ENCODE measurements at regions not wholly inside any gene's neighbourhood (a gene's known extent, or its start where the extent isn't known, plus 50 kb on each side); places are given as distances from the start of the nearest gene placed in this dataset.
A peak's percentile ranks its signal among the peaks of the same experiment; 100 is the strongest.
"Not testable (repeated sequence)": the region's sequence is repeated elsewhere in the genome, so short reads cannot be mapped to it uniquely, and the experiment has no call there.

DNA sequence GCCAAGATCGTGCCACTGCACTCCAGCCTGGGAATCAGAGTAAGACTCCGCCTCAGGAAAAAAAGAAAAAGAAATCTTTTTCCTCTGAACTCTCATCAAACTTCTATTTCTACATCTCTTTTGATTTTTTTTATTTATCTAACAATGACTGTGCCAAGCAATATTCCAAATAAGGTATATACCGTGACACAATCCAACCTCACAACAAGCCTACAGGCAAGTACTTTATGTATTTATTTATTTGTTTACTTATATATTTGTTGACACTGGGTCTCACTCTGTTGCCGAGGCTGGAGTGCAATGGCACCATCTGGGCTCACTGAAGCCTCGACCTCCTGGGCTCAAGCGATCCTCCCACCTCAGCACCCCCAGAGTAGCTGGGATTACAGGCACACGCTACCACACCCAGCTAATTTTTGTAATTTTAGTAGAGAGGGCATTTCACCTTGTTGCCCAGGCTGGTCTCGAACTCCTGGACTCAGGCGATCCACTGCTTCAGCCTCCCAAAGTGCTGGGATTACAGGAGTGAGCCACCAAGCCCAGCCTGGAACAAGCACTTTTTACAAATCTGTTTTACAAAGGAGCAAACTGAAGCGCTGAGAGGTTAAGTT, 94.9 kb upstream of the CHD2 start:
- TF ChIP-seq YY1 (IDR thresholded peaks at IDR 0.05; ENCODE audit: insufficient read depth, insufficient read length) = no peak
- no peak for TF ChIP-seq SUZ12 (IDR thresholded peaks at IDR 0.05; ENCODE audit: extremely low read depth, insufficient read depth, insufficient read length)
- TF ChIP-seq ZNF274 (IDR thresholded peaks at IDR 0.05; ENCODE audit: low read depth, low read length) = no peak
- H3K4me3 ChIP-seq (ENCODE audit: insufficient read length, low read depth) = no peak overlapping the region
- H3K36me3 ChIP-seq (ENCODE audit: insufficient read depth, insufficient read length, low read length) = no peaks in the 10 kb centered on the region
- no peak overlapping the region for H3K9ac ChIP-seq (ENCODE audit: insufficient read length, low read depth)
- no peaks in the 10 kb centered on the region for H3K27me3 ChIP-seq (ENCODE audit: insufficient read depth, insufficient read length)
- peaks cover 5% of the 10 kb centered on the region for H3K4me1 ChIP-seq (ENCODE audit: insufficient read depth, insufficient read length)
- no peaks in the 10 kb centered on the region for H3K9me3 ChIP-seq (ENCODE audit: insufficient read depth, low read length)
- DNase-seq (ENCODE audit: low read depth, low spot score) = no peak

DNA sequence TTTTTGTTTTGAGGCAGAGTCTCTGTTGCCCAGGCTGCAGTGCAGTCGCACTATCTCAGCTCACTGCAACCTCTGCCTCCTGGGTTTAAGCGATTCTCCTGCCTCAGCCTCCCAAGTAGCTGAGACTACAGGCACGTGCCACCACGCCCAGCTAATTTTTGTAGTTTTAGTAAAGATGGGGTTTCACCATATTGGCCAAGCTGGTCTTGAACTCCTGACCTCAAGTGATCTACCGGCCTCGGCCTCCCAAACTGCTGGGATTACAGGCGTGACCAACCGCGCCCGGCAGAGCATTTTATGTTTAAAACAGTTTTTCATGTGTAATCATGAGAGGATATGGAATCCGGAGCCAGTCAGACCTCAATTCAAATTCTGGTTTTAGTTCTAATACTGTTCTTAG, 94.0 kb upstream of the CHD2 start:
- not testable (repeated sequence) for H3K4me3 ChIP-seq (ENCODE audit: insufficient read length, low read depth); H3K9me3 ChIP-seq (ENCODE audit: insufficient read depth, low read length); DNase-seq (ENCODE audit: low read depth, low spot score); H3K27me3 ChIP-seq (ENCODE audit: insufficient read depth, insufficient read length); H3K4me1 ChIP-seq (ENCODE audit: insufficient read depth, insufficient read length); H3K36me3 ChIP-seq (ENCODE audit: insufficient read depth, insufficient read length, low read length); H3K9ac ChIP-seq (ENCODE audit: insufficient read length, low read depth)

DNA sequence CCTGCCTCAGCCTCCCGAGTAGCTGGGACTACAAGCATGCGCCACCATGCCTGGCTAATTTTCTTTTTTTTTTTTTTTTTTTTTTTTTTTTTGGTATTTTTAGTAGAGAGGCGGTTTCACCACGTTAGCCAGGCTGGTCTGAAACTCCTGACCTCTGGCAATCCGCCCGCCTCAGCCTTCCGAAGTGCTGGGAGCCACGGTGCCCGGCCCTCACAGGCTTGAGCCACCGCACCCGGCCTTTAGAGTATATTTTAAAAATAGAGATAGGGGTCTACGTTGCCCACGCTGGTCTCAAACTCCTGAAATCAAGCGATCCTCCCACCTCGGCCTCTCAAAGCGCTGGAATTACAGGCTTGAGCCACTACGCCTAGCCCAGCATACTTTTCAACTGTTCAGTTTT, 93.4 kb upstream of the CHD2 start:
- Histone ChIP-seq H3K9me3 (ENCODE audit: insufficient read depth, low read length) (no peaks in the 10 kb centered on the region), H3K27me3 (ENCODE audit: insufficient read depth, insufficient read length) (no peaks in the 10 kb centered on the region), H3K4me3 (ENCODE audit: insufficient read length, low read depth) (no peak overlapping the region), H3K9ac (ENCODE audit: insufficient read length, low read depth) (no peak overlapping the region), H3K36me3 (ENCODE audit: insufficient read depth, insufficient read length, low read length) (no peaks in the 10 kb centered on the region), H3K4me1 (ENCODE audit: insufficient read depth, insufficient read length) (peaks cover 4% of the 10 kb centered on the region)
- no peak for TF ChIP-seq YY1 (IDR thresholded peaks at IDR 0.05; ENCODE audit: insufficient read depth, insufficient read length)
- no peak for TF ChIP-seq SUZ12 (IDR thresholded peaks at IDR 0.05; ENCODE audit: extremely low read depth, insufficient read depth, insufficient read length)
- TF ChIP-seq ZNF274 (IDR thresholded peaks at IDR 0.05; ENCODE audit: low read depth, low read length) = no peak
- no peak for DNase-seq (ENCODE audit: low read depth, low spot score)

DNA sequence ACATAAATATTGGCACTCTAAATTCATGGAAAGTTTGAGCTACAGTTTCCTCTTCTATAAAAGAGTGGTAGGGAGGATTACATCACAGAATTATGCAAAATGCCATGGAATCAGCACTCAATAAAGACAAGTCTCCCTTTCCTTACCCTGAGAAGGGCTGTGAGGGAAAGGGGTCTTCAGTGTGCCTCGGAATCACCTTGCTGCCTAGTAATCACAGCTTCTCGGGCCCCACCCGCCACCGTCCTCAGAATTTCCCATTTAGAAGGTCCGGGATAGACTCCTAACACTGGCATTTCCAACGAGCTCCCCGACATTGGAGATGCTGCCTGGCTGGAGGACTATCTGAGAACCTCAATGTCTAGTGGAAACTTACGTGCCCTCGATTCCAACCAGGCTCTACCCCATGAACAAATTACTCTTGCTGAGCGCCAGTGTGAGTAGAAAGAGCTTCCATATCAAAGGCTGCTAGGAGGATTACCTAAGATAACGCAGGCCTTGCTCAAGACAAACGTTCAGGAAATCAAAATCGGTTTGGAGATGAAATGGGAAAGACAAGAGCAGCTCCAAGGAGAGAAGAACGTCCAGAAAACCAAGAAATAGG, 92.1 kb upstream of the CHD2 start:
- TF ChIP-seq YY1 (IDR thresholded peaks at IDR 0.05; ENCODE audit: insufficient read depth, insufficient read length) (no peak), ZNF274 (IDR thresholded peaks at IDR 0.05; ENCODE audit: low read depth, low read length) (no peak), SUZ12 (IDR thresholded peaks at IDR 0.05; ENCODE audit: extremely low read depth, insufficient read depth, insufficient read length) (no peak)
- DNase-seq (ENCODE audit: low read depth, low spot score) = no peak

DNA sequence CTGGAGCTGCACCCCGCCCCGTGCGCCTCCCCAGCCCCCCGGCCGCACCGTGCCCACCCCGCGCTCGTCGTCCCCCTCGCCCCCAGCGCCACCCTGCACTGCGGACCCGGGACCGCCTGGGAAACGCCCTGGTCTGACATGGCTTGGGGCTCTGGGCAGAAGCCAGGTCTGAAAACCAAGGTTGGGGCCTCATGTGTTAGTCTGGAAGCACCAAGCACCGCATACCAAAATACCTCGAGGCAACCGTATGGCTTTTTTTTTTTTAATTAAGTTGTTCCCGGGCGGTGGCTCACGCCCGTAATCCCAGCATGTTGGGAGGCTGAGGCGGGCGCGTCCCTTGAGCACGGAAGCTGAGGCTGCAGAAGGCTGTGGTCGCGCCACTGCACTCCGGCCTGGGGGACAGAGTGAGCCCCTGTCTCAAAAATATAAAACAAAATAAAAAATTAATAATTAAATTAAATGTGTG, 91.5 kb upstream of the CHD2 start:
- no peaks in the 10 kb centered on the region for H3K9me3 ChIP-seq (ENCODE audit: insufficient read depth, low read length)
- TF ChIP-seq SUZ12 (IDR thresholded peaks at IDR 0.05; ENCODE audit: extremely low read depth, insufficient read depth, insufficient read length) = no peak
- no peaks in the 10 kb centered on the region for H3K27me3 ChIP-seq (ENCODE audit: insufficient read depth, insufficient read length)
- peaks cover 2% of the 10 kb centered on the region for H3K4me1 ChIP-seq (ENCODE audit: insufficient read depth, insufficient read length)
- H3K9ac ChIP-seq (ENCODE audit: insufficient read length, low read depth) = peak overlapping the region; percentile 68
- H3K4me3 ChIP-seq (ENCODE audit: insufficient read length, low read depth) = peak overlapping the region; percentile 32
- DNase-seq (ENCODE audit: low read depth, low spot score) = no peak
- H3K36me3 ChIP-seq (ENCODE audit: insufficient read depth, insufficient read length, low read length) = no peaks in the 10 kb centered on the region

More for the DNA sequence above, 92.1 kb upstream of the CHD2 start:
- Histone ChIP-seq H3K9me3 (ENCODE audit: insufficient read depth, low read length) (no peaks in the 10 kb centered on the region), H3K27me3 (ENCODE audit: insufficient read depth, insufficient read length) (no peaks in the 10 kb centered on the region), H3K4me3 (ENCODE audit: insufficient read length, low read depth) (peak overlapping the region; percentile 32), H3K36me3 (ENCODE audit: insufficient read depth, insufficient read length, low read length) (no peaks in the 10 kb centered on the region), H3K9ac (ENCODE audit: insufficient read length, low read depth) (peak overlapping the region; percentile 68), H3K4me1 (ENCODE audit: insufficient read depth, insufficient read length) (peaks cover 2% of the 10 kb centered on the region)

DNA sequence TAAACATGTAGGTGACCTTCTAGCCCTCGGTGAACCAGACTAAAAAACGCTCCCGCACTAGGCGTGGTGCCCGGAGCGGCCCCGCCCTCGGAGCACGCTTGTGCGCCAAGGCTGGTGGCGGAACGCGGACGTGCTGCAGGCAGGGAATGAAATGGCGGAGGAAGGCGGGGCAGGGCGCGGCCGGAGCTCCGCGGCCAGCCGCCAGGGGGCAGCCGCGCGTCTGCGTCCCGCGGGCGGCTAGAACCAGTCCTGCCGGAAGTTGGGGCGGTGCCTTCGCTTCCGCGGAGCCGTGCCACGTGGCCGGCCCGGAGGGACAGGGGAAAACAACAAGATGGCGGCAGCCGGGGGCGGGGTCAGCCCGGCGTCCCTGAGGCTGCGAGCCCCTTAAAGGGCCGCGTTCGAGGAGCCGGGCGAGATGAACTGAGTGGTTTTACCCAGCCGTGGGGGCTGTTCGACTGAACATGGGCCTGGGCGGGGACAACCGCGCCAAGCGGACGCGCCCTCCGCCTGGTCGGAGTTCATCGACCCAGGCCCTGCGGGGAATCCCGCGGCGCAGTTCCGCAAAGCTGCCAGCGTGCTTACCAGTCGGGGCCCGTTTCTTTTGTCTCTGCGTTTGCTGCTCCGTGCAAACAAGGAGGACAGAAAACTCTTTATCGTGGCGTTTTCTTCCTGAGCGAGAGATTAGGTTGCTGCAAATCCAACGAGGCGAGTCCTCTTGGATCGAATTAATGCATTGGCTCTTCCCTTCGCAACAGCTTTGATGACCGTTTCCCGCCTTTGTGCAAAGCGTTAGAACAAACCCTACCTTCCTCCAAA, 90.9 kb upstream of the CHD2 start:
- peak overlapping the region; percentile 53 for H3K4me3 ChIP-seq (ENCODE audit: insufficient read length, low read depth)
- H3K27me3 ChIP-seq (ENCODE audit: insufficient read depth, insufficient read length) = no peaks in the 10 kb centered on the region
- no peak for TF ChIP-seq ZNF274 (IDR thresholded peaks at IDR 0.05; ENCODE audit: low read depth, low read length)
- peak; percentile 94 for TF ChIP-seq YY1 (IDR thresholded peaks at IDR 0.05; ENCODE audit: insufficient read depth, insufficient read length)
- no peaks in the 10 kb centered on the region for H3K9me3 ChIP-seq (ENCODE audit: insufficient read depth, low read length)
- H3K4me1 ChIP-seq (ENCODE audit: insufficient read depth, insufficient read length) = peaks cover 1% of the 10 kb centered on the region
- peak; percentile 97 for DNase-seq (ENCODE audit: low read depth, low spot score)
- H3K9ac ChIP-seq (ENCODE audit: insufficient read length, low read depth) = peak overlapping the region; percentile 89
- no peaks in the 10 kb centered on the region for H3K36me3 ChIP-seq (ENCODE audit: insufficient read depth, insufficient read length, low read length)

DNA sequence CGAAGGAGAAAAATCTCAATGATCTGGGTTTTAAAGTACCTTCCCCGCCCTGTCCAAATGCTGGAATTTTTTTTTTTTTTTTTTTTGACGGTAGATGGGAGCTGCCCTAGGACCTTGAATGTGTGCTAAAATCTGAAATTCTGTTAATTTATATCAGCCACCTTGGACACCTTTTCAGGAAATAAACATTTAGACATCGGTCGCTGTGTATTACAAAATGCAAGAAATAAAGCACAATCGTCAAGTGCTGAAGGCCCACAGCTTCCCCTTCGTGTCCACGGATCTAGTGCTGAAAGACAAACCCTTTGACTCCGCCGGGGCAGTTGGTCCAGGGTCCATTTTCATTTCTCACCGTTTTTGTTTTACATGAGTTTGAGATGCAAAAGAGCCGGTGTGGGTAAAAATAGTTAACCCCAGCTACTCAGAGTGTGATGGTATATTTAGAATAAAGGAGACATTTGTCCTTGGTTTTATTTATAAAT, 90.2 kb upstream of the CHD2 start:
- peak overlapping the region; percentile 53 for H3K4me3 ChIP-seq (ENCODE audit: insufficient read length, low read depth)
- no peaks in the 10 kb centered on the region for H3K27me3 ChIP-seq (ENCODE audit: insufficient read depth, insufficient read length)
- H3K9ac ChIP-seq (ENCODE audit: insufficient read length, low read depth) = peak overlapping the region; percentile 89
- H3K36me3 ChIP-seq (ENCODE audit: insufficient read depth, insufficient read length, low read length) = no peaks in the 10 kb centered on the region
- no peaks in the 10 kb centered on the region for H3K4me1 ChIP-seq (ENCODE audit: insufficient read depth, insufficient read length)
- DNase-seq (ENCODE audit: low read depth, low spot score) = no peak
- TF ChIP-seq SUZ12 (IDR thresholded peaks at IDR 0.05; ENCODE audit: extremely low read depth, insufficient read depth, insufficient read length) = no peak
- no peaks in the 10 kb centered on the region for H3K9me3 ChIP-seq (ENCODE audit: insufficient read depth, low read length)
